K562 (cell line): ENCODE measurements at regions not wholly inside any gene's neighbourhood (a gene's known extent, or its start where the extent isn't known, plus 50 kb on each side); places are given as distances from the start of the nearest gene placed in this dataset.

Experiments used
- ATAC-seq: fragments of 200-7000 bp; cut with Tn5 transposase; 3 replicates; pipeline ENCODE4 v1.9.1; 2020; ENCODE audit warnings: moderate library complexity
- BruUV-seq: library from RNA; stranded (reverse); fragments of 400-500 nt; replicated peaks from 2 replicates; lab custom pipeline; 2021; lab: Mats Ljungman, UMichigan
- CTCF ChIA-PET: fragments of 300-600 bp; formaldehyde crosslinking; extraction: SDS; loops from one replicate; lab custom pipeline; 2021; ENCODE audit warnings: low intra/inter-chr PET ratio; lab: Yijun Ruan, JAX
- POLR2A ChIA-PET: fragments of 300-600, 350-650 bp; sonication (Branson Sonifier 250); formaldehyde crosslinking; extraction: SDS; loops from one replicate; lab custom pipeline; 2021; ENCODE audit warnings: antibody characterized with exemption, inconsistent platforms; lab: Yijun Ruan, JAX
- DNase-seq, 4 experiments: peaks; one replicate each; pipeline versions ENCODE4 v3.0.0 to v3.0.0-alpha.2; 2011 to 2018; ENCODE audit warnings: low spot score in 3 of 4, mixed read lengths in 3 of 4; ENCODE audit errors: extremely low read depth in 1 of 4
- FAIRE-seq: peaks from 2 replicates; lab custom pipeline; 2011; peaks lifted over from hg19 to GRCh38; lab: Jason Lieb, UNC
- H2AFZ ChIP-seq: 2 replicates; pipeline ENCODE4 v1.6.0; 2011; ENCODE audit warnings: low read depth, low read length, control low read depth, inconsistent platforms
- H3K27ac ChIP-seq: fragments of 200-600 bp; 3 replicates; pipeline ENCODE4 v1.8.0; 2011; ENCODE audit warnings: low read depth, mild to moderate bottlenecking, control low read depth, inconsistent platforms, low read length, moderate library complexity, mixed read lengths; ENCODE audit errors: extremely low read depth
- H3K27me3 ChIP-seq, 2 experiments: fragments of 300-600 bp in 1 of 2; 2 replicates in 1 of 2; 3 replicates in 1 of 2; pipeline versions ENCODE4 v1.6.0 to v1.8.0; 2011; ENCODE audit warnings: inconsistent platforms in 2 of 2, low read length in 2 of 2, mild to moderate bottlenecking in 1 of 2, mixed read lengths in 1 of 2, moderate library complexity in 1 of 2; ENCODE audit not compliant: control insufficient read depth in 2 of 2, insufficient read depth in 2 of 2
- H3K36me3 ChIP-seq: fragments of 300-600 bp; 3 replicates; pipeline ENCODE4 v1.8.0; 2011; ENCODE audit warnings: mild to moderate bottlenecking, low read length, inconsistent platforms; ENCODE audit not compliant: control insufficient read depth, insufficient read depth
- H3K4me1 ChIP-seq, 2 experiments: fragments of 200-600 bp in 1 of 2; replicated peaks in 1 of 2; 2 replicates in 1 of 2; 3 replicates in 1 of 2; pipeline versions ENCODE4 v1.5.1 to v1.8.0; 2011; ENCODE audit warnings: inconsistent platforms in 2 of 2, low read length in 2 of 2, mild to moderate bottlenecking in 1 of 2, mixed read lengths in 1 of 2, moderate library complexity in 1 of 2; ENCODE audit not compliant: control insufficient read depth in 2 of 2, insufficient read depth in 2 of 2
- H3K4me2 ChIP-seq: 2 replicates; pipeline ENCODE4 v1.6.1; 2011; ENCODE audit warnings: low read length, control low read depth, inconsistent platforms, mixed read lengths; ENCODE audit not compliant: insufficient read depth
- H3K4me3 ChIP-seq: fragments of 200-600 bp; sonication (generic), shearing (Covaris generic); 2 replicates; pipeline ENCODE4 v1.5.1; 2016; ENCODE audit warnings: control low read depth, inconsistent platforms
- H3K79me2 ChIP-seq: fragments of 200-600 bp; 3 replicates; pipeline ENCODE4 v1.8.0; 2011; ENCODE audit warnings: low read length, inconsistent platforms; ENCODE audit not compliant: control insufficient read depth, insufficient read depth
- H3K9ac ChIP-seq, 2 experiments: 2 replicates each; pipeline versions ENCODE4 v1.6.0 to v1.6.1; 2011; ENCODE audit warnings: low read depth in 2 of 2, low read length in 2 of 2, control low read depth in 1 of 2, inconsistent platforms in 1 of 2, mild to moderate bottlenecking in 1 of 2, mixed read lengths in 1 of 2; ENCODE audit not compliant: insufficient read depth in 1 of 2
- H3K9me1 ChIP-seq: one replicate; pipeline ENCODE4 v1.6.0; 2011; ENCODE audit warnings: inconsistent platforms, mild to moderate bottlenecking, low read length, moderate library complexity; ENCODE audit not compliant: control insufficient read depth, insufficient read depth
- H3K9me3 ChIP-seq: replicated peaks from 2 replicates; pipeline ENCODE4 v1.5.1; 2011; ENCODE audit warnings: low read depth, low read length, inconsistent platforms; ENCODE audit not compliant: control insufficient read depth, insufficient read depth
- H4K20me1 ChIP-seq: replicated peaks from 2 replicates; pipeline ENCODE4 v1.6.1; 2011; ENCODE audit warnings: low read length, inconsistent platforms, mixed read lengths; ENCODE audit not compliant: control insufficient read depth, insufficient read depth
- TAF7 ChIP-seq: fragments of 450-650 bp; IDR thresholded peaks from 2 replicates; pipeline ENCODE4 v1.6.1; 2016; ENCODE audit warnings: missing genetic modification characterization, missing compliant biosample characterization
- ZBTB11 ChIP-seq, 3 experiments: fragments of 200-800 bp in 1 of 3; fragments of 250-450 bp in 1 of 3; fragments of 450-650 bp in 1 of 3; sonication (Bioruptor Pico) in 1 of 3; sonication (Bioruptor generic) in 1 of 3; formaldehyde crosslinking in 1 of 3; IDR thresholded peaks; 2 replicates each; pipeline versions ENCODE4 v1.6.1 to v1.8.0; 2016 to 2022; ENCODE audit warnings: mild to moderate bottlenecking in 2 of 3, missing genetic modification characterization in 2 of 3, missing compliant biosample characterization in 1 of 3, moderate library complexity in 1 of 3
- WGBS: fragments of 100-300 bp; shearing (Covaris generic); methylation state at CpG from one replicate; pipeline ENCODE4 v1.1.6; 2016; ENCODE audit warnings: low coverage, mixed read lengths; ENCODE audit not compliant: insufficient coverage; ENCODE audit errors: missing lambda C conversion rate; 5-methylcytosine and 5-hydroxymethylcytosine counted together
- in situ Hi-C: fragments of 300-500 bp; cut with MboI; formaldehyde crosslinking; loops from 4 replicates; pipeline ENCODE4 v1.15.0; 2018; ENCODE audit warnings: inconsistent platforms, mixed read lengths
- intact Hi-C: fragments of 100-400 bp; cut with micrococcal nuclease; formaldehyde crosslinking; loops from 2 replicates; pipeline ENCODE4 v1.14.2; 2022

DNA sequence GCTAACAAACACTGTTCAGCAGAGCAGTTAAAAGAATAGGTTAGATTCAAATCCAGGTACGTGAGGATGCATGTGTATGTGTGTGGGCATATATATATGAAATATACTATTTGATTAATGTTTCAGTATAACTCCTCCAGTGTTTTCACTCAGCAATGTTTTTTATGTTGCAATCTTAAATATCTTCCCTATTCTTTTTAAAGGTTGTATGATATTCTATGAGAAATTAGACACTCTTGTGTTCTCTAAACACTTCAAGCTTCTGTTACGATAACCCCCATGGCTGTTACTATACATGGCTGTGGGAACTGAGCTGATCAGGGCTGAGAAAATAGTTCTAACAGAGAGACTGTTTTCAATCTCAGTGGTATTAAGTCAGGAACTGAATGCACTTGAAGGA, 421.0 kb downstream of the CBLN4 start:
- ATAC-seq (no peak), FAIRE-seq (no peak), DNase-seq (no peak)
- no peaks in the 10 kb centered on the region for H3K9me3 ChIP-seq
- no peak for TF ChIP-seq TAF7 (tag)
- peak in 1 of 3 experiments; percentile 89; a peak in 2 of 6 replicates for TF ChIP-seq ZBTB11 (CRISPR knock-in tag; IDR thresholded peaks at IDR 0.05)
- CTCF ChIA-PET, result no interaction called here
- H3K4me2 ChIP-seq, result no peak overlapping the region
- H3K4me3 ChIP-seq, result no peak overlapping the region
- 0% methylated on average over 2 of the region's 2 CpGs for WGBS
- H2AFZ ChIP-seq, result no peak overlapping the region
- intact Hi-C loops, result no loop called here
- H3K9ac ChIP-seq, result no peak overlapping the region
- no peaks in the 10 kb centered on the region for H3K79me2 ChIP-seq
- no peaks in the 10 kb centered on the region for H3K36me3 ChIP-seq
- BruUV-seq, result no TSS peak
- POLR2A ChIA-PET, result no interaction called here
- no peaks in the 10 kb centered on the region for H3K27me3 ChIP-seq
- in situ Hi-C loops, result no loop called here
- no peaks in the 10 kb centered on the region for H4K20me1 ChIP-seq
- no peak overlapping the region for H3K27ac ChIP-seq
- no peaks in the 10 kb centered on the region for H3K9me1 ChIP-seq
- no peaks in the 10 kb centered on the region for H3K4me1 ChIP-seq
